Nephron (organoid): ENCODE measurements at regions not wholly inside any gene's neighbourhood (a gene's known extent, or its start where the extent isn't known, plus 50 kb on each side); places are given as distances from the start of the nearest gene placed in this dataset.
A peak's percentile ranks its signal among the peaks of the same experiment; 100 is the strongest.

Experiments
- H3K27ac Mint-ChIP-seq, 3 experiments: 2 replicates each; pipeline ENCODE4 v1.8.0; 2020; ENCODE audit warnings: mixed read lengths in 3 of 3, mild to moderate bottlenecking in 2 of 3, moderate library complexity in 1 of 3
- H3K27me3 Mint-ChIP-seq: 2 replicates; pipeline ENCODE4 v1.8.0; 2021; ENCODE audit warnings: low read depth, mild to moderate bottlenecking, moderate library complexity, mixed read lengths
- H3K36me3 Mint-ChIP-seq: 2 replicates; pipeline ENCODE4 v1.8.0; 2020; ENCODE audit warnings: low read depth, mixed read lengths
- H3K4me1 Mint-ChIP-seq: 2 replicates; pipeline ENCODE4 v1.8.0; 2020; ENCODE audit warnings: mixed read lengths
- H3K4me3 Mint-ChIP-seq, 3 experiments: 2 replicates each; pipeline ENCODE4 v1.8.0; 2020; ENCODE audit warnings: mild to moderate bottlenecking in 3 of 3, mixed read lengths in 3 of 3, moderate library complexity in 2 of 3
- H3K9me3 Mint-ChIP-seq: 2 replicates; pipeline ENCODE4 v1.8.0; 2020; ENCODE audit warnings: mixed read lengths
- TF ChIP-seq, protein P1 (sequence below), 3 experiments: fragments of 200-600 bp; sonication (generic); IDR thresholded peaks; one replicate each; pipeline ENCODE4 v1.5.0; 2021; ENCODE audit warnings: antibody characterized with exemption in 3 of 3; ENCODE audit not compliant: unreplicated experiment in 3 of 3

DNA sequence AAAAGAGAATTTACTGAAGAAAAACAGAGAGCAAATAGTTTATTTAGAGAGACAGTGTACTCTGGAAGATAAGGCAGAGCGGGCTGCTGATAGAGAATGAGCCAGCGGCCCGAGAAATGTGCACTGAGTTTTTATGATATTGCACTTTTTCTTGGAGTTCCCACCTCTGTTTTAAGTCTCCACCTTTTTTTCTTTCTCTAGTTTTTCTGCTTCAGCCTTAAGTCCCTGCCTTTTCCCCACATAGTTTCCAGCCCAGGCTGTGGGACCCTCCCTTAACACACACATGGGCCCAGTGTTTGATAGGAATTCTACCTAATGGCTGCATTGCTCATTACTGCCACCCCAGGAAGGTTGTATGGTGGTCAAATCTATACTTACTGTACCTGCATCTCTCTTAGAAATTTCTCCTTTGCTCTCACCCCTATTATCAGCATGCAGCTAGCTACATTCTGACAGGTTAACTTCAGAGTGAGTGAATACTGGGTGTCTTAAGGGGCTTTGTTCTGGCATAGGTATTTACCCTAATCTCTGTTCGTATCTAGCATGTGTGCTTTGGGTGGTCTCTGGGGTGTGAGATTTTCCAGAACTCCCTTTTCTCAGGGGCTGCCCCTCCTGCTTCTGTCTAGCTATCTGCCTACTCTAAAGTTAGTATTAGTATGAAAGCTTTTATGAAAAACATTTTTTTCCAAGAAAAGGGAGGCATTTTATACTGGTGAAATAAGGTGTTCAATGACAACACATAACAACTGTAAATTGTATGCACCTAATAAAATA, 127.3 kb upstream of the TOP3B start:
- TF ChIP-seq, protein P1, sequence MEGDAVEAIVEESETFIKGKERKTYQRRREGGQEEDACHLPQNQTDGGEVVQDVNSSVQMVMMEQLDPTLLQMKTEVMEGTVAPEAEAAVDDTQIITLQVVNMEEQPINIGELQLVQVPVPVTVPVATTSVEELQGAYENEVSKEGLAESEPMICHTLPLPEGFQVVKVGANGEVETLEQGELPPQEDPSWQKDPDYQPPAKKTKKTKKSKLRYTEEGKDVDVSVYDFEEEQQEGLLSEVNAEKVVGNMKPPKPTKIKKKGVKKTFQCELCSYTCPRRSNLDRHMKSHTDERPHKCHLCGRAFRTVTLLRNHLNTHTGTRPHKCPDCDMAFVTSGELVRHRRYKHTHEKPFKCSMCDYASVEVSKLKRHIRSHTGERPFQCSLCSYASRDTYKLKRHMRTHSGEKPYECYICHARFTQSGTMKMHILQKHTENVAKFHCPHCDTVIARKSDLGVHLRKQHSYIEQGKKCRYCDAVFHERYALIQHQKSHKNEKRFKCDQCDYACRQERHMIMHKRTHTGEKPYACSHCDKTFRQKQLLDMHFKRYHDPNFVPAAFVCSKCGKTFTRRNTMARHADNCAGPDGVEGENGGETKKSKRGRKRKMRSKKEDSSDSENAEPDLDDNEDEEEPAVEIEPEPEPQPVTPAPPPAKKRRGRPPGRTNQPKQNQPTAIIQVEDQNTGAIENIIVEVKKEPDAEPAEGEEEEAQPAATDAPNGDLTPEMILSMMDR (IDR thresholded peaks at IDR 0.05; ENCODE audit: unreplicated experiment in 3 of 3) = peak in 1 of 3 experiments; percentile 10
- Mint-ChIP-seq H3K9me3 (no peaks in the 10 kb centered on the region), H3K4me1 (no peaks in the 10 kb centered on the region), H3K27ac (no peak overlapping the region), H3K27me3 (peaks cover 12% of the 10 kb centered on the region), H3K36me3 (no peaks in the 10 kb centered on the region), H3K4me3 (no peak overlapping the region)

DNA sequence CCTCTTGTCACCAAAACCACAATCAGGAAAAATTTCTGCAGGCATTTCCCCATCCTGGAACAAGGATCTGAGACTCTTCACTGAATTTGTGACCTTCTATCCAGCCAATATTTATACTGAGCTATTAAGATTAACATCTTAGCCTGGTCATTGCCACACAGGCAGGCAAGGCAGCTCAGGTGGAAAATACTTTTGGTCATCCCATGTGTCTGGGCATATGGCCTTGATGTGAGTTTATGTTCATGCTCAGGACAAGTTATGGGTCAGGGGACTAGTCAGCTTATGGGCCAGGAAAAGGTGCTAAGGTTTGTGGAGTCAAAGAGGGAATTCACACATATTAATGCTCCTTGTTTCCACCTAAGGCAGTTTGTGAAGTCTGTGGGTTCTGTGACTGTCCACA, 124.3 kb upstream of the TOP3B start:
- Mint-ChIP-seq H3K9me3 (no peaks in the 10 kb centered on the region), H3K27me3 (peaks cover 21% of the 10 kb centered on the region), H3K4me3 (no peak overlapping the region), H3K27ac (no peak overlapping the region), H3K4me1 (no peaks in the 10 kb centered on the region), H3K36me3 (no peaks in the 10 kb centered on the region)
- TF ChIP-seq, protein P1 (IDR thresholded peaks at IDR 0.05; ENCODE audit: unreplicated experiment in 3 of 3) = no peak

DNA sequence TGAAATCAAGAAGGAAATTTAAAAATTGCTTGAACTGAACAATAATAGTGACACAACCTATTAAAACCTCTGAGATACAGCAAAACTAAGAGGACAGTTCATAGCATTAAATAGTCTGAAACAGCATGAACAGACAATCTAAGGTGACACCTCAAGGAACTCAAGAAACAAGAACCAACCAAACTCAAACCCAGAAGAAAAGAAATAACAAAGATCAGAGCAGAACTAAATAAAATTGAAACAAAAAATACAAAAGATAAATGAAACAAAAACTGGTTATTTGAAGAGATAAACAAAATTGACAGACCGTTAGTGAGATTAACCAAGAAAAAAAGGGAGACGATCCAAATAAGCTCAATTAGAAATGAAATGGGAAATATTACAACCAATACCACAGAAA, 122.8 kb upstream of the TOP3B start:
- TF ChIP-seq, protein P1 (IDR thresholded peaks at IDR 0.05; ENCODE audit: unreplicated experiment in 3 of 3) = no peak
- Mint-ChIP-seq H3K36me3 (no peaks in the 10 kb centered on the region), H3K27me3 (peaks cover 21% of the 10 kb centered on the region), H3K4me1 (no peaks in the 10 kb centered on the region), H3K4me3 (no peak overlapping the region), H3K9me3 (no peaks in the 10 kb centered on the region), H3K27ac (no peak overlapping the region)

DNA sequence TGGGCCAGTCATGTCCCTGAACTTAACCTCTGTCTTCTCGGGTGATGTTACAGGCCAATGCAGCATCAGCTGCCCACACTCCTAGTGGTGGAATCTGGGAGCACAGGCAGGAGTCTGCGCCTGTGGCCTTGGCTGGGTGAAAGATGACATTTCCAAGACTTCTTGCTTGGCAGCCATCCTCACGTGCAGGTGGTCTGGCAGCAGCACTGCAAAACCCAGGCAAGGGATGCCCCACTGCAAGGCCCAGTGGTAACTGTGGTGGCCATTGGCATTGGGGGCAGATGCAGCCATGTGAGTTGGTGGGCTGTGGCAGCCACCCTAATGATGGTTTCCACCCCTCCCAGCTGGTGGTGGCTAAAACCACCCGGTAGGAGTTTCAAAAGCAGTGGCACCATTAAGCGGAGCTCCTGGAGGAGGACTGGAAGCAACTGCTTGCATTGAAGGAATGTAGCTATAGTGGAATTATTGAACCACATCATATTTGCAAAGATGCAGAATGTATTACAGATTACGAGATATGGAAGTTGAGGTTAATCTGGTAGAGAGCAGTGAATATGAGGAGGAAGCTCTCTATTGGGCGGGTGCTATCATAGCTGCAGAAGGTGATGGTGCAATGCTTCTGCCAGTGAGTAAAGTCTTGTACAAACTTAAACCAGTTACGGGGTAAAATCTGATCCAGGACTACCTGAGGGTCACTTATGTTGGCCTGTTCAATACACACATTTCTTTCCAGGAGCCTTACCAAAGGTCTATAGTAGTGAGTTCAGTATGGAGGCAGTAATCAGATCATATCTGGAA, 120.7 kb upstream of the TOP3B start:
- H3K4me3 Mint-ChIP-seq = no peak overlapping the region
- peaks cover 29% of the 10 kb centered on the region for H3K27me3 Mint-ChIP-seq
- H3K27ac Mint-ChIP-seq = no peak overlapping the region
- no peaks in the 10 kb centered on the region for H3K9me3 Mint-ChIP-seq
- no peaks in the 10 kb centered on the region for H3K36me3 Mint-ChIP-seq
- H3K4me1 Mint-ChIP-seq = no peaks in the 10 kb centered on the region
- TF ChIP-seq, protein P1 (IDR thresholded peaks at IDR 0.05; ENCODE audit: unreplicated experiment in 3 of 3) = peak in 2 of 3 experiments; percentile 22

DNA sequence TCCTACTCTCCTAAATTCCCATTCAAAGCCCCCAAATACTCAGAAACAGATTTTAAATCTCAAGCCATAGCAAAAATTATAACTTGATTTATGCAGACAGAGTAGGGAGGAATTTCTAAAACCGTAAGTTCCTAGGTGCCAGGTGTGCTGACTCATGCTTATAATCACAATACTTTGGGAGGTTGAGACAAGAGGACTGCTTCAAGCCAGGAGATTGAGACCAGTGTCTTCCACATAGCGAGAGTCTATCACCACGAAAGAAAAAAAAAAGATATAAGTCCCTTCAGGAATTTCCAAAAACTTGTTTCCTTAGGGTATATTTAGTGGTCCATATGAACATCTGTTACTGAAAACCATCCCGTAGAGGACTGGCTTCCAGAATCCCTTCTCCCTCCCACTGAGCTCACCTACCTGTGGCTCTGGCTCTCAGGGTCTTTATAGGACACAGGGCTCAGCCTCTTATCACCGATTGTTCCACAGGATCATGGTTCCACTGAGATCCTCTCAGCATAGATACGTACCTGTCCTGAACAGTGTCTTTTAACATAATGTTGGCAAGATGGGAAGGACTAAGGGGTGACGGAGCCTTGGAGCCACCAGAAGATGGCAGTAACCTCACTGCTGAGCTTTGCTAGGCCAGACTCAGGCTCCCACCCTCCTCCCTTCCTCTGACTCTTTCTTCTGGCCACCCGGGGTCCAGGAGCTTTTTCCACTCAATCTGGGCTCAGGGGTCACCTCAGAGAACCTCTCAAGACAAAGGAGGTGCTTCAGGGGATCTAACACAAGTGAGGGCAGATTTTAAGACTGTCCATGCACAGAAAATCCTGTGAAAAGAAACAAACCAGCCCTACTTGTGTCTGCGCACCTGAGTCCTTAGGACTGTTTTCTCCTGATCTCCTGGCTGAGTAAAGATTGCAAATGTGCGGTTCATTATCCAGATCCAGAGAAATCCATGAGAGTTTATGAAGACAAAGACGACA, 117.5 kb upstream of the TOP3B start:
- TF ChIP-seq, protein P1 (IDR thresholded peaks at IDR 0.05; ENCODE audit: unreplicated experiment in 3 of 3) = peak in 1 of 3 experiments; percentile 30
- Mint-ChIP-seq H3K27me3 (peaks cover 48% of the 10 kb centered on the region), H3K36me3 (no peaks in the 10 kb centered on the region), H3K4me3 (no peak overlapping the region), H3K9me3 (no peaks in the 10 kb centered on the region), H3K4me1 (no peaks in the 10 kb centered on the region), H3K27ac (no peak overlapping the region)
